Small intestine (tissue), 7 donors: ENCODE measurements at regions not wholly inside any gene's neighbourhood (a gene's known extent, or its start where the extent isn't known, plus 50 kb on each side); places are given as distances from the start of the nearest gene placed in this dataset.
"Not testable (repeated sequence)": the region's sequence is repeated elsewhere in the genome, so short reads cannot be mapped to it uniquely, and the experiment has no call there.

ENCODE experiments used
- DNase-seq, 2 donors: peaks; one replicate each; pipeline versions ENCODE4 v3.0.0 to v3.0.0-alpha.2; 2013
- FAIRE-seq: peaks from 2 replicates; lab custom pipeline; 2012; peaks lifted over from hg19 to GRCh38; lab: Jason Lieb, UNC
- H3K27ac ChIP-seq, 3 donors: one replicate each; pipeline ENCODE4 v1.5.1; 2013; ENCODE audit warnings: low read length in 2 of 3, mild to moderate bottlenecking in 2 of 3, control low read depth in 1 of 3, inconsistent platforms in 1 of 3, low read depth in 1 of 3, moderate library complexity in 1 of 3
- H3K27me3 ChIP-seq, 3 donors: one replicate each; pipeline ENCODE4 v1.6.1; 2013; ENCODE audit warnings: low read length in 3 of 3, inconsistent platforms in 1 of 3; ENCODE audit not compliant: control insufficient read depth in 3 of 3, insufficient read depth in 3 of 3
- H3K36me3 ChIP-seq, 3 donors: one replicate each; pipeline ENCODE4 v1.6.1; 2013; ENCODE audit warnings: low read length in 3 of 3, inconsistent platforms in 1 of 3, low read depth in 1 of 3, mild to moderate bottlenecking in 1 of 3, moderate library complexity in 1 of 3; ENCODE audit not compliant: control insufficient read depth in 3 of 3, insufficient read depth in 2 of 3
- H3K4me1 ChIP-seq, 3 donors: one replicate each; pipeline ENCODE4 v1.6.1; 2013; ENCODE audit warnings: low read length in 2 of 3, inconsistent platforms in 1 of 3, low read depth in 1 of 3, mild to moderate bottlenecking in 1 of 3, moderate library complexity in 1 of 3; ENCODE audit not compliant: control insufficient read depth in 3 of 3, insufficient read depth in 2 of 3
- H3K4me3 ChIP-seq, 3 donors: one replicate each; pipeline ENCODE4 v1.5.1; 2013; ENCODE audit warnings: low read length in 3 of 3, control low read depth in 1 of 3, inconsistent platforms in 1 of 3, low read depth in 1 of 3, mild to moderate bottlenecking in 1 of 3, moderate library complexity in 1 of 3
- H3K9me3 ChIP-seq, 2 donors: one replicate each; pipeline ENCODE4 v1.6.1; 2013; ENCODE audit warnings: low read depth in 1 of 2, low read length in 1 of 2; ENCODE audit not compliant: control insufficient read depth in 2 of 2, insufficient read depth in 1 of 2
- WGBS, 3 donors: extraction: QIAGEN DNeasy Blood & Tissue Kit; methylation state at CpG; one replicate each; pipeline ENCODE4 v1.1.7; 2013; 5-methylcytosine and 5-hydroxymethylcytosine counted together
- donor health status: healthy with polysubstance abuse.
- donor health status: control.
- donor health status: control.
- donor health status: Bipolar disorder and iron deficiency.
- donor health status: healthy.

DNA sequence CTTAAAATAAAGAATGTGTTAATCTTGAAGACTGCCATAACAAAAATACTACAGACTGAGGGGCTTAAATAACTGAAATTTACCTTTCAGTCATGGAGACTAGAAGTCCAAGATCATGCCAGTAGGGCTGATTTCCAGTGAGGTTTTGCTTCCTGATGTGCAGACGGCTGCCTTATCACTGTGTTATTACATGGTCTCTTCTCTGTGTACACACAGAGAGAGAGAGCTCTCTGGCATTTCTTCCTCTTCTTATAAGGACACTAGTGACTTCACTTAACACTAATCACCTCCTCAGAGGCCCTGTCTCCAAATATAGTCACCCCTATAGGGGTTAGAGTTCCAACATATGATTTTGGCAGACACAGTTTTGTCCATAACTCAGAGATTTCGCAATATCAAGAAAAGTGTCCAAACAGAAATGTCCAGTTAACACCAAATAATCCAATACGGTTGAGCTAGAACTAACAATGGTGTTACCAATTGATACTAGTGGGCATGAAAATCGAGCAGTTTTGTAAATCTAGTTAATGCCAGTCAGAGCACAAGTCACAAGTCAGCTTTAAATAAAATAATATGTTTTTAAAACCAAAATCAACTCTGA is 399.8 kb downstream of the ADCYAP1 start:
- DNase-seq = no peak
- FAIRE-seq = no peak
- H3K9me3 ChIP-seq = no peaks in the 10 kb centered on the region
- no peaks in the 10 kb centered on the region for H3K27me3 ChIP-seq
- WGBS, 3 donors = 41 to 56% (median 42%) methylated on average over 4 of the region's 4 CpGs
- H3K27ac ChIP-seq = no peak overlapping the region
- no peaks in the 10 kb centered on the region for H3K36me3 ChIP-seq
- H3K4me3 ChIP-seq = no peak overlapping the region
- H3K4me1 ChIP-seq = no peaks in the 10 kb centered on the region

DNA sequence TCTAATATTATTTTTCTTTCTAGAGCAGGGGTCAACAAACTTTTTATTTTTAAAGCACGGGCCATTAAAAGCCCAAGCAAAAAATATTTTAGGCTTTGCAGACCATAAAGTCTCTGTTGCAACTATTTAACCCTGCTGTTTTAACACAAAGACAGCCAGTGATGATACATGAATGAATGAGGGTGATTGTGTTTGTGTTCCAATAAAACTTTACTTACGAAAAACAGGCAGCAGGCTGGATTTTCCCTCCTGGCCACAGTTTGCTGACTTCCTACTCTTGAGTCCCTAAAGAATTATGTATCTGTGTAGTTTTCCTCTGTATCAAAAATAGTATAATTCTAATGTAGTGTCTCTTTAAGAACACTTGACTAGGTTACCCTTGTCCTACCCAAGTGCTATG is 402.0 kb downstream of the ADCYAP1 start:
- Histone ChIP-seq H3K27me3 (no peaks in the 10 kb centered on the region), H3K4me3 (no peak overlapping the region), H3K36me3 (no peaks in the 10 kb centered on the region), H3K9me3 (no peaks in the 10 kb centered on the region), H3K4me1 (no peaks in the 10 kb centered on the region), H3K27ac (no peak overlapping the region)
- no peak for DNase-seq
- 80 to 89% (median 82%) methylated on average over 2 of the region's 2 CpGs for WGBS, 3 donors
- FAIRE-seq = no peak

DNA sequence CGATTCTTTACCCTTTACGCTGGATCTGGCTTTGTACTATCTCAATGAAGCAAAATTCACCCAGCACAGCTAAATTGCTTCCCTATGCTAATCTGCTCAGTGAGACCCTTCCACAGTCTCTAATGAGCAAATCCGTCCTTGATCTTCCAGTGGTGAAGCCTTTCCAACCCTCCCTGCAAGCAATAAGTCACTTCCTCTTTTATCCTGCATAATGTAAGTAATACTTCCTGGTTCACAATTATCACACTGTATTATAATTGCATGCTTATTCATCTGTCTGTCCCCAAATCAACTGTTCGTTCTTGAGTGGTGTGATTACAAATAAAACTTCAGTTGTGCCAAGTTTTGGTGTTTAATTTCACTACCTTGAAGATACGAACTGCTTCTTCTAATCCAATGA is 404.0 kb downstream of the ADCYAP1 start:
- Histone ChIP-seq H3K27ac (no peak overlapping the region), H3K36me3 (no peaks in the 10 kb centered on the region), H3K4me1 (no peaks in the 10 kb centered on the region), H3K4me3 (no peak overlapping the region), H3K9me3 (no peaks in the 10 kb centered on the region), H3K27me3 (no peaks in the 10 kb centered on the region)
- WGBS, 3 donors = 75 to 81% (median 78%) methylated on average over 5 of the region's 5 CpGs
- FAIRE-seq (no peak), DNase-seq (no peak)

DNA sequence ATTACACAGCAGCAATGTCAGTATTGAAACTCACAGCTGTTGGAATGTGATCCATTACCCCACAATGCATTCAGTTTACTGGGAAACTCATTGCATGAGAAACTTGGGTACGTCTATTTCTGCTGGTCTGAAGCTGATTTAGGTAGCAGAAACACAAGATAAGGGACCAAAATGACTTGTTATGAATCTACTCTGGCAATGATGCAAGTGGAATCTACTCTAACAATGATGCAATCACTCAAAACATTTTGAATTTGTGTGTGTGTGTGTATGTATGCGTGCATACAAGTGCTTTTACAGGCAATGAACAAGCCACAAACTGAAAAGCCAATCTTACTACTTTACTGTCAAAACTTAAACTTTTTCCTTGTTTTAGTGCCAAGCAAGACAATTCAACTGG is 406.7 kb downstream of the ADCYAP1 start:
- no peaks in the 10 kb centered on the region for H3K9me3 ChIP-seq
- H3K27ac ChIP-seq = no peak overlapping the region
- DNase-seq = no peak
- FAIRE-seq = no peak
- 71 to 81% (median 80%) methylated on average over 2 of the region's 2 CpGs for WGBS, 3 donors
- H3K4me3 ChIP-seq = no peak overlapping the region
- no peaks in the 10 kb centered on the region for H3K27me3 ChIP-seq
- no peaks in the 10 kb centered on the region for H3K36me3 ChIP-seq
- no peaks in the 10 kb centered on the region for H3K4me1 ChIP-seq

DNA sequence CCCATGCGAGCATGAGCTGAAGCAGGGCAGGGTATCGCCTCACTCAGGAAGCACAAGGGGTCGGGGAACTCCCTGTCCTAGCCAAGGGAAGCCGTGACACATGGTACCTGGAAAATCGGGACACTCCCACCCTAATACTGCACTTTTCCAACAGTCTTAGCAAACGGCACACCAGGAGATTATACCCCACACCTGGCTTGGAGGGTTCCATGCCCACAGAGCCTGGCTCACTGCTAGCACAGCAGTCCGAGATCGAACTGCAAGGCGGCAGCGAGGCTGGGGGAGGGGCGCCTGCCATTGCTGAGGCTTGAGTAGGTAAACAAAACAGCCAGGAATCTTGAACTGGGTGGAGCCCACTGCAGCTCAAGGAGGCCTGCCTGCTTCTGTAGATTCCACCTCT is 430.7 kb downstream of the ADCYAP1 start:
- not testable (repeated sequence) for H3K4me1 ChIP-seq, H3K27me3 ChIP-seq, FAIRE-seq, H3K27ac ChIP-seq, H3K4me3 ChIP-seq, DNase-seq, H3K36me3 ChIP-seq
- peaks cover 1 to 13% of the 10 kb centered on the region in 2 donors for H3K9me3 ChIP-seq
- WGBS, 3 donors = 82 to 88% (median 85%) methylated on average over 11 of the region's 11 CpGs

DNA sequence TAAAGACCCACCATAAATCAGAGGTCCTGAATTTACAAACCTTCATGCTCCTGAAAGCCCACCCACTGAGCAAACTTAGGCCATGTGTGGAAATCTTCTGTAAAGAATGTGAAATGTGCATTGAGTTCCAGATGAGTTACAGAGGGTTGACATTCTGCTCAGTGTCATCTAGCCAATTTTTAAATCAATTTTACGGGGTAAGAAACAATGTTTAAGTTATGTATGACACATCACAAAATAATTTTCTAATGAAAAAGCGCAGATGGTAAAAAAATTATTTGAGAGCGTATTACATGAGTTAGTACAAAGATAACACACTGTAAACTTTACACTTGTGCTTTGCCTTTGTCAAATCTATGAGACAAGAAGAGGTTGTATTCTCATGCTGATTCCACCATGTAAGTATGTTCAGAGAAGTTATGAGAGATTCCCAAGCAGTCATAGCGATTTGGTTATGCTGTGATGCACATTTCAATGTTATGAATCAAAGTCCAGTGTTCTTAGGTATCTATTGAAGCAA is 446.3 kb downstream of the ADCYAP1 start:
- Histone ChIP-seq H3K36me3 (no peaks in the 10 kb centered on the region), H3K27ac (no peak overlapping the region), H3K9me3 (no peaks in the 10 kb centered on the region), H3K4me1 (no peaks in the 10 kb centered on the region), H3K27me3 (no peaks in the 10 kb centered on the region), H3K4me3 (no peak overlapping the region)
- FAIRE-seq (no peak), DNase-seq (no peak)
- WGBS, 3 donors = 61 to 73% (median 67%) methylated on average over 4 of the region's 4 CpGs

DNA sequence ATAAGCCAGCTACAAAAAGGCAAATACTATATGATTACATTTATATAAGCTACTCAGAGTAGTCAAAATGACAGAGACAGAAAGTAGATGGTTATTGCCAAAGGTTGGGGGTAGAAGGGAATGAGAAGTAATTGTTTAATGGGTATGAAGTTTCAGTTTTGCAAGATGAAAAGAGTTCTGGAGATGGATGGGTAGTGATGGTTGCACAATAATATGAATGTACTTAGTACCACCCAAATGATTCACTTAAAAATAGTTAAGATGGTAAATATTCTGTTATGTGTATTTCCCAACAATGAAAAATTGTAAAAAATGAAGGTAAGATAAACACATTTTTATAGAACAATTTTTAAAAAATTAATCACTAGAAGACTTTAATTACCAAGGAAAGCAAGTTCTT is 448.4 kb downstream of the ADCYAP1 start:
- Histone ChIP-seq H3K27ac (no peak overlapping the region), H3K27me3 (no peaks in the 10 kb centered on the region), H3K9me3 (peaks cover 0 to 2% of the 10 kb centered on the region in 2 donors), H3K4me1 (no peaks in the 10 kb centered on the region), H3K36me3 (no peaks in the 10 kb centered on the region), H3K4me3 (no peak overlapping the region)
- FAIRE-seq = no peak
- DNase-seq = no peak

DNA sequence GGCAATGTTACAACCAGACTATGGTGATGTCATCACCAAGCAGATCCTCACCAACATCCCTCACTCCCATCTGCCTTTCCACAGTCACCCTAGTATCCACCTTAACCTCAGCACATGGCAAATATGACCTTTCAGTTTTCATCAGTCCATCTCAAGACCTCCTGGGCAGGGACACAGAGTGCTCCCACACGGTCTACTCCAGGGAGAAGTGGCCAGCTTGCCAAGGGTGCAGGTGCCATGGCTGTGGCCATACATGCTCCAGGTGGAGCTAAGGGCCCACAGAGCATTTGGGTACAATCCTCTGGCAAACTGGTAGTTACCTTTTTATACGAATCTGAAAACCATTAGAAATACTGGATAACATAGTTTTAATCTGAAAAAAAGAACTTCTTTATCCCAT is 453.1 kb downstream of the ADCYAP1 start:
- DNase-seq (no peak), FAIRE-seq (no peak)
- Histone ChIP-seq H3K27ac (no peak overlapping the region), H3K9me3 (peaks cover 0 to 2% of the 10 kb centered on the region in 2 donors), H3K4me1 (no peaks in the 10 kb centered on the region), H3K27me3 (no peaks in the 10 kb centered on the region), H3K36me3 (no peaks in the 10 kb centered on the region), H3K4me3 (no peak overlapping the region)
- 84 to 86% (median 84%) methylated on average over 2 of the region's 2 CpGs for WGBS, 3 donors

DNA sequence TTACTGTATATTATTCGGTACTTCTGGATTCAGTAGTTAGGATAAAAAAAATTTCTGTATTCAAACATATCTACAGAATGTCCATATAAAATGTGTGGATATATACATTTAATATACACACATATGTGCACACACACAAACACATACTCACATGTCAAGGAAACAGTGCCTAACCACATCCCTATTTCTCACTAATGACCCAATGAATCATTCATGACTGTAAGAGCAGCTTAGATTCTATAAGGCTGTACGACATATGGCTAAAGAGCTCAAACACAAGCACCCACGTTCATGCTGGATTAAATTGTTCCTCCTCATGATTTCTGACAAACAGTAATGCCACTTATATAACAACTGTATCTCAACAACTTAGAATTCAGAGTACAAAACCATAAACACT is 457.3 kb downstream of the ADCYAP1 start:
- peaks cover 0 to 2% of the 10 kb centered on the region in 2 donors for H3K9me3 ChIP-seq
- no peak for FAIRE-seq
- WGBS, 3 donors = 58 to 66% (median 64%) methylated on average over 3 of the region's 3 CpGs
- DNase-seq = no peak
- no peaks in the 10 kb centered on the region for H3K36me3 ChIP-seq
- H3K27ac ChIP-seq = no peak overlapping the region
- H3K27me3 ChIP-seq = no peaks in the 10 kb centered on the region
- H3K4me3 ChIP-seq = no peak overlapping the region
- H3K4me1 ChIP-seq = no peaks in the 10 kb centered on the region
